HAP-1 (cell line): ENCODE measurements at regions not wholly inside any gene's neighbourhood (a gene's known extent, or its start where the extent isn't known, plus 50 kb on each side); places are given as distances from the start of the nearest gene placed in this dataset.
"Not testable (repeated sequence)": the region's sequence is repeated elsewhere in the genome, so short reads cannot be mapped to it uniquely, and the experiment has no call there.

Experiments used
- DNase-seq, 2 experiments: peaks; one replicate each; pipeline ENCODE4 v3.0.0-alpha.2; 2016 to 2020; ENCODE audit warnings: low spot score in 2 of 2
- H3K27me3 ChIP-seq: fragments of 250-450 bp; sonication (Bioruptor Pico); 2 replicates; pipeline ENCODE4 v1.5.1; 2020; ENCODE audit warnings: low read depth, mild to moderate bottlenecking, moderate library complexity
- H3K36me3 ChIP-seq: fragments of 250-450 bp; sonication (Bioruptor Pico); replicated peaks from 2 replicates; pipeline ENCODE4 v1.5.1; 2020; ENCODE audit warnings: mild to moderate bottlenecking
- H3K4me1 ChIP-seq: fragments of 250-450 bp; sonication (Bioruptor Pico); 2 replicates; pipeline ENCODE4 v1.5.1; 2020; ENCODE audit warnings: mild to moderate bottlenecking
- H3K4me3 ChIP-seq: fragments of 250-450 bp; sonication (Bioruptor Pico); 2 replicates; pipeline ENCODE4 v1.5.1; 2020; ENCODE audit warnings: mild to moderate bottlenecking, moderate library complexity
- H3K9me3 ChIP-seq: fragments of 250-450 bp; sonication (Bioruptor Pico); 2 replicates; pipeline ENCODE4 v1.5.1; 2020; ENCODE audit warnings: mild to moderate bottlenecking, moderate library complexity
- in situ Hi-C: fragments of 300-500 bp; cut with MboI; formaldehyde crosslinking; loops from 3 replicates; pipeline ENCODE4 v1.14.3; 2020; ENCODE audit warnings: low sequenced_read_pairs, inconsistent platforms, mixed read lengths

- no peak overlapping the region for H3K4me3 ChIP-seq
- H3K4me1 ChIP-seq = peaks cover 37% of the 10 kb centered on the region
- in situ Hi-C loops = no loop called here
- DNase-seq = no peak
- no peaks in the 10 kb centered on the region; the same call in 1 of the 2 replicates for H3K36me3 ChIP-seq
- peaks cover 6% of the 10 kb centered on the region for H3K9me3 ChIP-seq
- H3K27me3 ChIP-seq = no peaks in the 10 kb centered on the region
These were observed 156.5 kb upstream of the EEA1 start for GRCh38 chr12:93085383-93086287.

- no peak for DNase-seq
- H3K4me3 ChIP-seq = no peak overlapping the region
- no peaks in the 10 kb centered on the region; the same call in 1 of the 2 replicates for H3K36me3 ChIP-seq
- no peaks in the 10 kb centered on the region for H3K27me3 ChIP-seq
- in situ Hi-C loops = no loop called here
- H3K4me1 ChIP-seq = peaks cover 30% of the 10 kb centered on the region
- peaks cover 6% of the 10 kb centered on the region for H3K9me3 ChIP-seq
These were observed 157.2 kb upstream of the EEA1 start for GRCh38 chr12:93086288-93086727.

GRCh38 chr12:93087840-93088610 is 158.9 kb upstream of the EEA1 start:
- no peaks in the 10 kb centered on the region for H3K27me3 ChIP-seq
- no peaks in the 10 kb centered on the region; the same call in 1 of the 2 replicates for H3K36me3 ChIP-seq
- peak; percentile 28 to 60 for DNase-seq
- H3K9me3 ChIP-seq = peaks cover 4% of the 10 kb centered on the region
- in situ Hi-C loops = no loop called here
- H3K4me3 ChIP-seq = no peak overlapping the region
- peaks cover 23% of the 10 kb centered on the region for H3K4me1 ChIP-seq

- in situ Hi-C loops = no loop called here
- no peak overlapping the region for H3K4me3 ChIP-seq
- H3K4me1 ChIP-seq = peaks cover 23% of the 10 kb centered on the region
- no peak for DNase-seq
- no peaks in the 10 kb centered on the region for H3K27me3 ChIP-seq
- H3K9me3 ChIP-seq = peaks cover 4% of the 10 kb centered on the region
- no peaks in the 10 kb centered on the region; the same call in 1 of the 2 replicates for H3K36me3 ChIP-seq
These were observed 160.9 kb upstream of the EEA1 start for GRCh38 chr12:93089805-93090569.

- no peak overlapping the region for H3K4me3 ChIP-seq
- H3K36me3 ChIP-seq = no peaks in the 10 kb centered on the region; the same call in 1 of the 2 replicates
- in situ Hi-C loops = no loop called here
- no peaks in the 10 kb centered on the region for H3K27me3 ChIP-seq
- no peak for DNase-seq
- H3K9me3 ChIP-seq = peaks cover 4% of the 10 kb centered on the region
- peaks cover 18% of the 10 kb centered on the region for H3K4me1 ChIP-seq
These were observed 161.7 kb upstream of the EEA1 start for GRCh38 chr12:93090731-93091172.

- in situ Hi-C loops = no loop called here
- Histone ChIP-seq H3K4me1 (peaks cover 18% of the 10 kb centered on the region), H3K27me3 (no peaks in the 10 kb centered on the region), H3K36me3 (no peaks in the 10 kb centered on the region), H3K4me3 (no peak overlapping the region), H3K9me3 (no peaks in the 10 kb centered on the region)
- DNase-seq = no peak
These were observed 163.0 kb upstream of the EEA1 start for GRCh38 chr12:93091886-93092648.

GRCh38 chr12:93092649-93092945 is 163.5 kb upstream of the EEA1 start:
- no peak for DNase-seq
- H3K36me3 ChIP-seq = no peaks in the 10 kb centered on the region
- in situ Hi-C loops = no loop called here
- H3K9me3 ChIP-seq = no peaks in the 10 kb centered on the region
- no peaks in the 10 kb centered on the region for H3K27me3 ChIP-seq
- H3K4me1 ChIP-seq = peaks cover 13% of the 10 kb centered on the region
- no peak overlapping the region for H3K4me3 ChIP-seq

GRCh38 chr12:93093243-93093642 is 164.1 kb upstream of the EEA1 start:
- DNase-seq = no peak
- Histone ChIP-seq H3K36me3 (no peaks in the 10 kb centered on the region), H3K9me3 (no peaks in the 10 kb centered on the region), H3K27me3 (no peaks in the 10 kb centered on the region), H3K4me3 (no peak overlapping the region), H3K4me1 (peaks cover 8% of the 10 kb centered on the region)
- in situ Hi-C loops = no loop called here

- not testable (repeated sequence) for DNase-seq
These were observed 165.1 kb upstream of the EEA1 start for GRCh38 chr12:93094222-93094621.

GRCh38 chr12:93094988-93095737 is 166.1 kb upstream of the EEA1 start:
- Histone ChIP-seq H3K4me1 (peaks cover 21% of the 10 kb centered on the region), H3K4me3 (no peak overlapping the region), H3K36me3 (no peaks in the 10 kb centered on the region), H3K9me3 (no peaks in the 10 kb centered on the region), H3K27me3 (no peaks in the 10 kb centered on the region)
- no peak for DNase-seq
- in situ Hi-C loops = no loop called here

More at GRCh38 chr12:93094222-93094621, 165.1 kb upstream of the EEA1 start:
- H3K27me3 ChIP-seq, H3K4me3 ChIP-seq, H3K9me3 ChIP-seq, H3K36me3 ChIP-seq, in situ Hi-C loops: not testable (repeated sequence)
- peaks cover 12% of the 10 kb centered on the region for H3K4me1 ChIP-seq

GRCh38 chr12:93097417-93097816 is 168.3 kb upstream of the EEA1 start:
- Histone ChIP-seq H3K36me3 (no peaks in the 10 kb centered on the region), H3K27me3 (no peaks in the 10 kb centered on the region), H3K4me1 (peaks cover 44% of the 10 kb centered on the region), H3K4me3 (no peak overlapping the region), H3K9me3 (no peaks in the 10 kb centered on the region)
- in situ Hi-C loops = no loop called here
- DNase-seq = no peak

- H3K4me3 ChIP-seq = no peak overlapping the region
- H3K36me3 ChIP-seq = no peaks in the 10 kb centered on the region
- H3K27me3 ChIP-seq = no peaks in the 10 kb centered on the region
- in situ Hi-C loops = no loop called here
- no peaks in the 10 kb centered on the region for H3K9me3 ChIP-seq
- H3K4me1 ChIP-seq = peaks cover 48% of the 10 kb centered on the region
- DNase-seq = peak in 1 of 2 experiments; percentile 77
These were observed 169.0 kb upstream of the EEA1 start for GRCh38 chr12:93098077-93098476.
